Peyer's patch (tissue), 4 donors: ENCODE measurements at regions not wholly inside any gene's neighbourhood (a gene's known extent, or its start where the extent isn't known, plus 50 kb on each side); places are given as distances from the start of the nearest gene placed in this dataset.

Source experiments
- POLR2A ChIP-seq, 2 donors: fragments of 450-650 bp; IDR thresholded peaks; one replicate each; pipeline ENCODE4 v1.5.1; 2017; ENCODE audit warnings: antibody characterized with exemption in 2 of 2, mild to moderate bottlenecking in 2 of 2, moderate library complexity in 2 of 2
- TF ChIP-seq, protein P1 (sequence below), 6 experiments: fragments of 450-650 bp in 4 of 6; fragments of 200-600 bp in 2 of 6; sonication (generic) in 1 of 6; IDR thresholded peaks; one replicate each; pipeline ENCODE4 v1.5.1; 2017 to 2019; ENCODE audit warnings: antibody characterized with exemption in 6 of 6, mild to moderate bottlenecking in 3 of 6, moderate library complexity in 1 of 6

GRCh38 chr3:102530415-102531181 lies 95.8 kb downstream of the ZPLD1 start:
- TF ChIP-seq, protein P1, sequence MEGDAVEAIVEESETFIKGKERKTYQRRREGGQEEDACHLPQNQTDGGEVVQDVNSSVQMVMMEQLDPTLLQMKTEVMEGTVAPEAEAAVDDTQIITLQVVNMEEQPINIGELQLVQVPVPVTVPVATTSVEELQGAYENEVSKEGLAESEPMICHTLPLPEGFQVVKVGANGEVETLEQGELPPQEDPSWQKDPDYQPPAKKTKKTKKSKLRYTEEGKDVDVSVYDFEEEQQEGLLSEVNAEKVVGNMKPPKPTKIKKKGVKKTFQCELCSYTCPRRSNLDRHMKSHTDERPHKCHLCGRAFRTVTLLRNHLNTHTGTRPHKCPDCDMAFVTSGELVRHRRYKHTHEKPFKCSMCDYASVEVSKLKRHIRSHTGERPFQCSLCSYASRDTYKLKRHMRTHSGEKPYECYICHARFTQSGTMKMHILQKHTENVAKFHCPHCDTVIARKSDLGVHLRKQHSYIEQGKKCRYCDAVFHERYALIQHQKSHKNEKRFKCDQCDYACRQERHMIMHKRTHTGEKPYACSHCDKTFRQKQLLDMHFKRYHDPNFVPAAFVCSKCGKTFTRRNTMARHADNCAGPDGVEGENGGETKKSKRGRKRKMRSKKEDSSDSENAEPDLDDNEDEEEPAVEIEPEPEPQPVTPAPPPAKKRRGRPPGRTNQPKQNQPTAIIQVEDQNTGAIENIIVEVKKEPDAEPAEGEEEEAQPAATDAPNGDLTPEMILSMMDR (IDR thresholded peaks at IDR 0.05) = no peak
- TF ChIP-seq POLR2A (IDR thresholded peaks at IDR 0.05) = no peak
